HG02938 (cell line): ENCODE measurements at regions not wholly inside any gene's neighbourhood (a gene's known extent, or its start where the extent isn't known, plus 50 kb on each side); places are given as distances from the start of the nearest gene placed in this dataset.

Source experiments
- ATAC-seq: cut with Tn5 transposase; IDR thresholded peaks from one replicate; pipeline ENCODE4 v1.9.1; 2021; ENCODE audit warnings: mild to moderate bottlenecking, moderate library complexity; ENCODE audit not compliant: unreplicated experiment

GRCh38 chr4:155564880-155565279 lies 101.8 kb upstream of the GUCY1A1 start:
- no peak for ATAC-seq

- ATAC-seq, result no peak
Measured at GRCh38 chr4:155564086-155564485, 102.6 kb upstream of the GUCY1A1 start.

GRCh38 chr4:155559915-155560314 lies 106.7 kb upstream of the GUCY1A1 start:
- no peak for ATAC-seq

GRCh38 chr4:155552180-155552579 lies 114.5 kb upstream of the GUCY1A1 start:
- no peak for ATAC-seq

GRCh38 chr4:155548173-155548572 lies 118.5 kb upstream of the GUCY1A1 start:
- ATAC-seq, result no peak

- no peak for ATAC-seq
Measured at GRCh38 chr4:155546451-155546850, 120.2 kb upstream of the GUCY1A1 start.

- ATAC-seq, result no peak
Measured at GRCh38 chr4:155545456-155545855, 121.2 kb upstream of the GUCY1A1 start.

GRCh38 chr4:155544547-155544946 lies 122.1 kb upstream of the GUCY1A1 start:
- no peak for ATAC-seq

- ATAC-seq, result peak; percentile 90
Measured at GRCh38 chr4:155543126-155543765, 123.4 kb upstream of the GUCY1A1 start.

- ATAC-seq, result no peak
Measured at GRCh38 chr4:155542415-155542814, 124.2 kb upstream of the GUCY1A1 start.

- ATAC-seq, result no peak
Measured at GRCh38 chr4:155541716-155542115, 124.9 kb upstream of the GUCY1A1 start.

GRCh38 chr4:155540698-155541097 lies 126.0 kb upstream of the GUCY1A1 start:
- ATAC-seq, result no peak

GRCh38 chr4:155539746-155540145 lies 126.9 kb upstream of the GUCY1A1 start:
- no peak for ATAC-seq

GRCh38 chr4:155535802-155536454 lies 130.7 kb upstream of the GUCY1A1 start:
- no peak for ATAC-seq

GRCh38 chr4:155532373-155533085 lies 134.1 kb upstream of the GUCY1A1 start:
- no peak for ATAC-seq

GRCh38 chr4:155530857-155531256 lies 135.8 kb upstream of the GUCY1A1 start:
- no peak for ATAC-seq

- ATAC-seq, result no peak
Measured at GRCh38 chr4:155530290-155530689, 136.4 kb upstream of the GUCY1A1 start.

- ATAC-seq, result no peak
Measured at GRCh38 chr4:155529716-155530115, 136.9 kb upstream of the GUCY1A1 start.

- no peak for ATAC-seq
Measured at GRCh38 chr4:155529272-155529671, 137.4 kb upstream of the GUCY1A1 start.

GRCh38 chr4:155526452-155527169 lies 140.0 kb upstream of the GUCY1A1 start:
- no peak for ATAC-seq

GRCh38 chr4:155524926-155525455 lies 141.7 kb upstream of the GUCY1A1 start:
- no peak for ATAC-seq
